K562 (cell line): ENCODE measurements at regions not wholly inside any gene's neighbourhood (a gene's known extent, or its start where the extent isn't known, plus 50 kb on each side); places are given as distances from the start of the nearest gene placed in this dataset.

Experiments
- EZH2 ChIP-seq: IDR thresholded peaks from 2 replicates; pipeline ENCODE4 v1.6.1; 2012; ENCODE audit warnings: low read depth, mild to moderate bottlenecking, inconsistent platforms, low read length, borderline replicate concordance
- MEF2A ChIP-seq: IDR thresholded peaks from 2 replicates; pipeline ENCODE4 v1.6.1; 2011; ENCODE audit warnings: low read depth, mild to moderate bottlenecking, low read length, moderate library complexity; ENCODE audit not compliant: control insufficient read depth
- POLR2A ChIP-seq: fragments of 450-650 bp; conservative IDR thresholded peaks from 2 replicates; pipeline ENCODE4 v1.6.1; 2016
- POLR2AphosphoS2 ChIP-seq: IDR thresholded peaks from 2 replicates; pipeline ENCODE4 v1.6.1; 2012; ENCODE audit warnings: low read length, improper control_type of control experiment
- RNF2 ChIP-seq: sonication (generic); IDR thresholded peaks from 2 replicates; pipeline ENCODE4 v1.6.1; 2016
- SIN3A ChIP-seq, 2 experiments: fragments of 150-350 bp in 1 of 2; IDR thresholded peaks; 2 replicates each; pipeline ENCODE4 v1.6.1; 2011 to 2016; ENCODE audit warnings: borderline replicate concordance in 2 of 2, low read depth in 2 of 2, low read length in 2 of 2, mild to moderate bottlenecking in 2 of 2, moderate library complexity in 2 of 2; ENCODE audit not compliant: control insufficient read depth in 1 of 2
- THRB ChIP-seq: fragments of 450-650 bp; formaldehyde crosslinking; conservative IDR thresholded peaks from 2 replicates; pipeline ENCODE4 v1.4.0; 2022; ENCODE audit warnings: mild to moderate bottlenecking, missing genetic modification characterization

- TF ChIP-seq RNF2 (no peak), SIN3A (IDR thresholded peaks at IDR 0.05; ENCODE audit: borderline replicate concordance in 2 of 2, control insufficient read depth in 1 of 2, low read depth in 2 of 2, low read length in 2 of 2) (no peak), POLR2A (no peak), MEF2A (no peak), THRB (CRISPR knock-in tag) (no peak), POLR2AphosphoS2 (no peak), EZH2 (no peak)
Observed at GRCh38 chr3:144033240-144033589, 61.6 kb downstream of the DIPK2A start.
